SU-DHL-6 (cell line): ENCODE measurements at regions not wholly inside any gene's neighbourhood (a gene's known extent, or its start where the extent isn't known, plus 50 kb on each side); places are given as distances from the start of the nearest gene placed in this dataset.

Experiments used
- H2AFZ ChIP-seq: fragments of 200-600 bp; sonication (generic); 2 replicates; pipeline ENCODE4 v1.6.1; 2014; ENCODE audit warnings: low read depth, mild to moderate bottlenecking, moderate library complexity, mixed read lengths, antibody characterized with exemption, low read length; ENCODE audit not compliant: severe bottlenecking
- H3F3A ChIP-seq: fragments of 200-600 bp; shearing (Covaris generic); 2 replicates; pipeline ENCODE4 v1.6.0; 2016; ENCODE audit warnings: antibody characterized with exemption, mild to moderate bottlenecking; ENCODE audit not compliant: insufficient read depth
- H3K27ac ChIP-seq: fragments of 200-600 bp; sonication (generic); 2 replicates; pipeline ENCODE4 v1.5.1; 2016; ENCODE audit warnings: low read depth, mild to moderate bottlenecking, low read length, moderate library complexity, mixed read lengths
- H3K27me3 ChIP-seq: fragments of 200-600 bp; sonication (generic), shearing (Covaris generic); 2 replicates; pipeline ENCODE4 v1.6.0; 2014; ENCODE audit warnings: mild to moderate bottlenecking, low read length
- H3K36me3 ChIP-seq: fragments of 200-600 bp; sonication (generic); 2 replicates; pipeline ENCODE4 v1.6.1; 2014; ENCODE audit warnings: mild to moderate bottlenecking, low read length, mixed read lengths
- H3K4me2 ChIP-seq: fragments of 300-600, 200-600 bp; shearing (Covaris generic), sonication (generic); 2 replicates; pipeline ENCODE4 v1.6.0; 2014; ENCODE audit warnings: low read length, low read depth, mild to moderate bottlenecking; ENCODE audit not compliant: poor library complexity, severe bottlenecking
- H3K4me3 ChIP-seq: fragments of 200-600 bp; sonication (generic); 2 replicates; pipeline ENCODE4 v1.5.1; 2014; ENCODE audit warnings: antibody characterized with exemption, low read length, mild to moderate bottlenecking, mixed read lengths; ENCODE audit not compliant: insufficient read depth, poor library complexity, severe bottlenecking
- H3K79me2 ChIP-seq: fragments of 200-600 bp; sonication (generic); 2 replicates; pipeline ENCODE4 v1.6.1; 2014; ENCODE audit warnings: mild to moderate bottlenecking, low read length, moderate library complexity; ENCODE audit not compliant: insufficient read depth
- H3K9ac ChIP-seq: fragments of 200-600 bp; sonication (generic); 2 replicates; pipeline ENCODE4 v1.7.0; 2014; ENCODE audit warnings: mild to moderate bottlenecking, low read length
- H3K9me2 ChIP-seq: fragments of 200-600 bp; sonication (generic); replicated peaks from 2 replicates; pipeline ENCODE4 v1.6.1; 2014; ENCODE audit warnings: low read length; ENCODE audit not compliant: insufficient read depth
- H3K9me3 ChIP-seq: fragments of 200-600 bp; sonication (generic); 2 replicates; pipeline ENCODE4 v1.6.1; 2014; ENCODE audit warnings: low read length, mixed read lengths; ENCODE audit not compliant: insufficient read depth
- H4K20me1 ChIP-seq: fragments of 200-600 bp; sonication (generic); 2 replicates; pipeline ENCODE4 v1.6.1; 2014; ENCODE audit warnings: low read depth, mild to moderate bottlenecking, antibody characterized with exemption, low read length, moderate library complexity, mixed read lengths
- CTCF ChIP-seq: fragments of 200-600 bp; sonication (generic); IDR thresholded peaks from one replicate; pipeline ENCODE4 v1.5.1; 2017; ENCODE audit warnings: antibody characterized with exemption, mild to moderate bottlenecking, low read length, moderate library complexity; ENCODE audit not compliant: insufficient read depth, poor library complexity, severe bottlenecking
- EZH2phosphoT487 ChIP-seq: fragments of 200-600 bp; sonication (generic), shearing (Covaris generic); conservative IDR thresholded peaks from 2 replicates; pipeline ENCODE4 v1.6.1; 2018; ENCODE audit warnings: mild to moderate bottlenecking, antibody characterized with exemption, low read length, moderate library complexity, mixed read lengths

- H2AFZ ChIP-seq, result no peak overlapping the region
- H3K27ac ChIP-seq, result no peak overlapping the region
- H3K4me2 ChIP-seq, result no peak overlapping the region
- no peaks in the 10 kb centered on the region for H3F3A ChIP-seq
- no peaks in the 10 kb centered on the region for H3K79me2 ChIP-seq
- H3K36me3 ChIP-seq, result no peaks in the 10 kb centered on the region
- no peak for TF ChIP-seq EZH2phosphoT487
- TF ChIP-seq CTCF, result no peak
- H3K9ac ChIP-seq, result no peak overlapping the region
- no peak overlapping the region for H3K4me3 ChIP-seq
- H3K9me2 ChIP-seq, result no peaks in the 10 kb centered on the region
- no peaks in the 10 kb centered on the region for H3K9me3 ChIP-seq
- H4K20me1 ChIP-seq, result no peaks in the 10 kb centered on the region
- H3K27me3 ChIP-seq, result no peaks in the 10 kb centered on the region
Measured at GRCh38 chr1:36652586-36652985, 169.9 kb upstream of the CSF3R start.

- Histone ChIP-seq H3K79me2 (no peaks in the 10 kb centered on the region), H3K9me3 (no peaks in the 10 kb centered on the region), H3K27ac (no peak overlapping the region), H3K27me3 (no peaks in the 10 kb centered on the region), H3K36me3 (no peaks in the 10 kb centered on the region), H3K4me2 (no peak overlapping the region), H3K9me2 (no peaks in the 10 kb centered on the region), H4K20me1 (no peaks in the 10 kb centered on the region), H3F3A (no peaks in the 10 kb centered on the region), H3K4me3 (no peak overlapping the region), H3K9ac (no peak overlapping the region), H2AFZ (no peak overlapping the region)
- TF ChIP-seq EZH2phosphoT487, result no peak
- TF ChIP-seq CTCF, result no peak
Measured at GRCh38 chr1:36652011-36652410, 169.3 kb upstream of the CSF3R start.

- H4K20me1 ChIP-seq, result no peaks in the 10 kb centered on the region
- no peaks in the 10 kb centered on the region for H3K36me3 ChIP-seq
- TF ChIP-seq CTCF (no peak), EZH2phosphoT487 (no peak)
- no peak overlapping the region for H3K4me2 ChIP-seq
- no peaks in the 10 kb centered on the region for H3K9me3 ChIP-seq
- H2AFZ ChIP-seq, result no peak overlapping the region
- H3F3A ChIP-seq, result no peaks in the 10 kb centered on the region
- no peak overlapping the region for H3K4me3 ChIP-seq
- H3K79me2 ChIP-seq, result no peaks in the 10 kb centered on the region
- H3K27me3 ChIP-seq, result no peaks in the 10 kb centered on the region
- H3K9me2 ChIP-seq, result no peaks in the 10 kb centered on the region
- no peak overlapping the region for H3K27ac ChIP-seq
- no peak overlapping the region for H3K9ac ChIP-seq
Measured at GRCh38 chr1:36651176-36651910, 168.6 kb upstream of the CSF3R start.
